OCI-LY7 (cell line): ENCODE measurements at regions not wholly inside any gene's neighbourhood (a gene's known extent, or its start where the extent isn't known, plus 50 kb on each side); places are given as distances from the start of the nearest gene placed in this dataset.

ENCODE experiments used
- CTCF ChIP-seq: fragments of 200-600 bp; sonication (generic); conservative IDR thresholded peaks from 2 replicates; pipeline ENCODE4 v1.5.1; 2014; ENCODE audit warnings: mild to moderate bottlenecking, antibody characterized with exemption, low read length, moderate library complexity, mixed read lengths
- EZH2phosphoT487 ChIP-seq: fragments of 200-600 bp; sonication (generic); IDR thresholded peaks from 2 replicates; pipeline ENCODE4 v1.6.1; 2018; ENCODE audit warnings: low read depth, borderline replicate concordance, mild to moderate bottlenecking, mixed run types, antibody characterized with exemption, low read length, moderate library complexity, mixed read lengths

GRCh38 chr1:223473601-223474344 lies 80.6 kb downstream of the CCDC185 start:
- TF ChIP-seq CTCF (no peak), EZH2phosphoT487 (no peak)
